ENCODE measurements at regions not wholly inside any gene's neighbourhood (a gene's known extent, or its start where the extent isn't known, plus 50 kb on each side); places are given as distances from the start of the nearest gene placed in this dataset.

GRCh38 chr15:38687340-38687739 is 122.7 kb upstream of the RASGRP1 start:
- no peaks in the 10 kb centered on the region for H3K9me3 ChIP-seq (ENCODE audit: control insufficient read depth, low read length, poor library complexity, severe bottlenecking)
- H3K36me3 Mint-ChIP-seq (ENCODE audit: low read depth), result no peaks in the 10 kb centered on the region
- no peak for ATAC-seq
- H3K4me1 Mint-ChIP-seq, result peaks cover 70% of the 10 kb centered on the region
- DNase-seq, result no peak
- H3K4me3 Mint-ChIP-seq, result peak overlapping the region; percentile 67
- peak overlapping the region; percentile 94 for H3K27ac Mint-ChIP-seq
- H3K27me3 Mint-ChIP-seq, result no peaks in the 10 kb centered on the region

GRCh38 chr15:38687775-38688495 is 123.3 kb upstream of the RASGRP1 start:
- H3K27me3 Mint-ChIP-seq, result no peaks in the 10 kb centered on the region
- H3K9me3 ChIP-seq (ENCODE audit: control insufficient read depth, low read length, poor library complexity, severe bottlenecking), result no peaks in the 10 kb centered on the region
- H3K36me3 Mint-ChIP-seq (ENCODE audit: low read depth), result no peaks in the 10 kb centered on the region
- ATAC-seq (no peak), DNase-seq (no peak)
- peak overlapping the region; percentile 94 for H3K27ac Mint-ChIP-seq
- H3K4me1 Mint-ChIP-seq, result peaks cover 67% of the 10 kb centered on the region
- H3K4me3 Mint-ChIP-seq, result peak overlapping the region; percentile 67

- ATAC-seq, result peak; percentile 64
Observed at GRCh38 chr15:38688761-38689160, 124.1 kb upstream of the RASGRP1 start.

GRCh38 chr15:38689522-38689921 is 124.9 kb upstream of the RASGRP1 start:
- H3K9me3 ChIP-seq (ENCODE audit: control insufficient read depth, low read length, poor library complexity, severe bottlenecking), result no peaks in the 10 kb centered on the region
- peak overlapping the region; percentile 94 for H3K27ac Mint-ChIP-seq
- H3K36me3 Mint-ChIP-seq (ENCODE audit: low read depth), result no peaks in the 10 kb centered on the region
- peak overlapping the region; percentile 66 for H3K4me3 Mint-ChIP-seq
- no peak for ATAC-seq
- H3K4me1 Mint-ChIP-seq, result peaks cover 61% of the 10 kb centered on the region
- DNase-seq, result no peak
- no peaks in the 10 kb centered on the region for H3K27me3 Mint-ChIP-seq

More at GRCh38 chr15:38688761-38689160, 124.1 kb upstream of the RASGRP1 start:
- Mint-ChIP-seq H3K4me3 (peak overlapping the region; percentile 66), H3K4me1 (peaks cover 62% of the 10 kb centered on the region), H3K36me3 (ENCODE audit: low read depth) (no peaks in the 10 kb centered on the region), H3K27ac (peak overlapping the region; percentile 94), H3K27me3 (no peaks in the 10 kb centered on the region)
- H3K9me3 ChIP-seq (ENCODE audit: control insufficient read depth, low read length, poor library complexity, severe bottlenecking), result no peaks in the 10 kb centered on the region
- DNase-seq, result peak in 1 of 3 donors; percentile 60

- H3K9me3 ChIP-seq (ENCODE audit: control insufficient read depth, low read length, poor library complexity, severe bottlenecking), result no peaks in the 10 kb centered on the region
- Mint-ChIP-seq H3K36me3 (ENCODE audit: low read depth) (no peaks in the 10 kb centered on the region), H3K4me3 (no peak overlapping the region), H3K27me3 (no peaks in the 10 kb centered on the region), H3K4me1 (peaks cover 60% of the 10 kb centered on the region), H3K27ac (peak overlapping the region; percentile 94)
- ATAC-seq (no peak), DNase-seq (no peak)
Observed at GRCh38 chr15:38690216-38690615, 125.6 kb upstream of the RASGRP1 start.

GRCh38 chr15:38690719-38691332 is 126.2 kb upstream of the RASGRP1 start:
- Mint-ChIP-seq H3K27me3 (no peaks in the 10 kb centered on the region), H3K4me3 (no peak overlapping the region), H3K36me3 (ENCODE audit: low read depth) (no peaks in the 10 kb centered on the region), H3K4me1 (peaks cover 62% of the 10 kb centered on the region), H3K27ac (peak overlapping the region; percentile 94)
- ATAC-seq, result peak; percentile 39
- no peaks in the 10 kb centered on the region for H3K9me3 ChIP-seq (ENCODE audit: control insufficient read depth, low read length, poor library complexity, severe bottlenecking)
- peak; percentile 62 to 75 (median 67) for DNase-seq

- no peak for DNase-seq
- ATAC-seq, result no peak
- Mint-ChIP-seq H3K36me3 (ENCODE audit: low read depth) (no peaks in the 10 kb centered on the region), H3K27ac (peak overlapping the region; percentile 94), H3K4me1 (peaks cover 62% of the 10 kb centered on the region), H3K4me3 (no peak overlapping the region), H3K27me3 (no peaks in the 10 kb centered on the region)
- H3K9me3 ChIP-seq (ENCODE audit: control insufficient read depth, low read length, poor library complexity, severe bottlenecking), result no peaks in the 10 kb centered on the region
Observed at GRCh38 chr15:38691377-38691776, 126.8 kb upstream of the RASGRP1 start.

- H3K9me3 ChIP-seq (ENCODE audit: control insufficient read depth, low read length, poor library complexity, severe bottlenecking), result no peaks in the 10 kb centered on the region
- ATAC-seq, result no peak
- Mint-ChIP-seq H3K27ac (peak overlapping the region; percentile 94), H3K27me3 (no peaks in the 10 kb centered on the region), H3K4me3 (no peak overlapping the region), H3K36me3 (ENCODE audit: low read depth) (no peaks in the 10 kb centered on the region), H3K4me1 (peaks cover 65% of the 10 kb centered on the region)
- DNase-seq, result no peak
Observed at GRCh38 chr15:38691965-38692788, 127.6 kb upstream of the RASGRP1 start.

GRCh38 chr15:38692789-38693062 is 128.1 kb upstream of the RASGRP1 start:
- Mint-ChIP-seq H3K36me3 (ENCODE audit: low read depth) (no peaks in the 10 kb centered on the region), H3K4me3 (no peak overlapping the region), H3K27ac (no peak overlapping the region)

GRCh38 chr15:38695249-38696108 is 130.9 kb upstream of the RASGRP1 start:
- Mint-ChIP-seq H3K4me3 (peak overlapping the region; percentile 52), H3K27me3 (no peaks in the 10 kb centered on the region), H3K36me3 (ENCODE audit: low read depth) (no peaks in the 10 kb centered on the region), H3K4me1 (peaks cover 53% of the 10 kb centered on the region), H3K27ac (peak overlapping the region; percentile 67)
- DNase-seq, result no peak
- ATAC-seq, result no peak
- no peaks in the 10 kb centered on the region for H3K9me3 ChIP-seq (ENCODE audit: control insufficient read depth, low read length, poor library complexity, severe bottlenecking)

More at GRCh38 chr15:38692789-38693062, 128.1 kb upstream of the RASGRP1 start:
- Mint-ChIP-seq H3K27me3 (no peaks in the 10 kb centered on the region), H3K4me1 (peaks cover 63% of the 10 kb centered on the region)
- H3K9me3 ChIP-seq (ENCODE audit: control insufficient read depth, low read length, poor library complexity, severe bottlenecking), result no peaks in the 10 kb centered on the region
- DNase-seq, result no peak
- ATAC-seq, result no peak

- peak overlapping the region; percentile 80 for H3K4me3 Mint-ChIP-seq
- ATAC-seq, result peak; percentile 93
- H3K27me3 Mint-ChIP-seq, result no peaks in the 10 kb centered on the region
Observed at GRCh38 chr15:38696109-38696727, 131.6 kb upstream of the RASGRP1 start.

GRCh38 chr15:38696790-38697495 is 132.3 kb upstream of the RASGRP1 start:
- Mint-ChIP-seq H3K36me3 (ENCODE audit: low read depth) (no peaks in the 10 kb centered on the region), H3K27me3 (no peaks in the 10 kb centered on the region)

More at GRCh38 chr15:38696109-38696727, 131.6 kb upstream of the RASGRP1 start:
- Mint-ChIP-seq H3K4me1 (peaks cover 51% of the 10 kb centered on the region), H3K36me3 (ENCODE audit: low read depth) (no peaks in the 10 kb centered on the region), H3K27ac (peak overlapping the region; percentile 67)
- H3K9me3 ChIP-seq (ENCODE audit: control insufficient read depth, low read length, poor library complexity, severe bottlenecking), result no peaks in the 10 kb centered on the region
- peak; percentile 33 to 57 (median 34) for DNase-seq

More at GRCh38 chr15:38696790-38697495, 132.3 kb upstream of the RASGRP1 start:
- no peaks in the 10 kb centered on the region for H3K9me3 ChIP-seq (ENCODE audit: control insufficient read depth, low read length, poor library complexity, severe bottlenecking)
- Mint-ChIP-seq H3K27ac (peak overlapping the region; percentile 67), H3K4me1 (peaks cover 51% of the 10 kb centered on the region), H3K4me3 (peak overlapping the region; percentile 80)
- DNase-seq, result no peak
- no peak for ATAC-seq
